HG02970 (cell line): ENCODE measurements at regions not wholly inside any gene's neighbourhood (a gene's known extent, or its start where the extent isn't known, plus 50 kb on each side); places are given as distances from the start of the nearest gene placed in this dataset.

ENCODE experiments used
- ATAC-seq: cut with Tn5 transposase; IDR thresholded peaks from one replicate; pipeline ENCODE4 v1.9.1; 2021; ENCODE audit warnings: mild to moderate bottlenecking, moderate library complexity, moderate number of reproducible peaks; ENCODE audit not compliant: unreplicated experiment, low FRiP score

DNA sequence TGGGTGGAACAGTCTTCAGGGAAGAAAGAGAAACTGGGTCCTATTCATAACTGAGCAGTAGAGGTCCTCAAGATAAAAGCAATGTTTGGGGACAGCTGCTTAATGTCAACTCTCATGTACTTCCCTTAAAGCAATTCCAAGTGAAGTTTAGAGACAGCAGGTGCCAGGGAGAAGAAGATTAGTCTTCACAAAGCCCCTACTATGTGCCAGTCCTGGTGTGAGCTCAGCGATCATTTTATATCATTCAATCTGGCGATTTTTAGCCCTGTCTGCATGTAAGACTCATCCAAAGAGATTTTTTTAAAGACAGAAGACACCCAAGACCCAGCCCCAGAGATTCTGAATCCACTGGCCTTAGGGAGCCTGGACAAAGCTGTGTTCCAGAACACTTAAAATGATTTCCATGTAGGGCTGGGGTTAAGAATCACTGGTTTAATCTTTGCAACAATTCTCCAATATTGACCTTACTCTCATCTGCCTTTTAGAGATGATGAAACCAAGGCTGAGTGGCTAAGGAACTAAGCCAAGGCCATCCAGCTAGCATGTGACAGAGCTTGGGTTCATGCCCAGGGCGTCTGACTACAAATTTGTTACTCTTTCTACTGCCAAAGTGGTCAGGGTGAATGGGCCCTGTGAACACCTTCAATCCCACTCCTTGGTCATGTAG lies 404.5 kb upstream of the TBX3 start:
- ATAC-seq: no peak

DNA sequence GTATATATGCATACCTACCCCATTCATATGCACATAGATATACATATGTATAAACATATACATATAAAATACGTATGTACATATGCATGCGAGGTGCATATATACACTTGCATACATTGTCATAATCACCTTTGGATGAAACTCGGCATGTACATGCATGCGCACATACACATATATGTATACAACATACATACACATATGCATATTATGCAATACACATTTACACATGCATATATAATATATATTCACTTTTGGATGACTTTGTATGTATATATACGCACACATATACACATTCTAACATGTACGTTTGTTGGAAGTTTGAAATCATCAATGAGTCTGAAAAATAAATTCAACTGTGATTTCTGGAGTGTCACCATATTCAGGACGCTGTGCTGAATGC lies 401.6 kb upstream of the TBX3 start:
- no peak for ATAC-seq

DNA sequence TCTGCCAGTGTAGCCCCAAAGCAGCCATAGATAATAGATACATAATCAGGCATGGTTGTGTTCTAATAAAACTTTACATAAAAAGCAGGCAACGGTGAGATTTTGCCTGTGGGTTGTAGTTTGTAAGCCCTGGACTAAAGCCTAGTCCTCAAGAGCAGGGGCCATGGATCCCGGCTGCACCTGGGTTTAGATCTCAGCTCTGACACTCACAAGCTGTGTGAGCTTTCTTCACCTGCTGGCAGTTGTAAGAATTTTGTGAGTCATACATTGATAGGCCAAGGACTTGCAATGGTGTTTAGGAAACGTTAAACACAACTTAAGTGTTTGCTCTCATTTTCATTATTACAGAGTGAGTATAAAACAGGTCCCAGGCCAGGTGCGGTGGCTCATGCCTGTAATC lies 395.8 kb upstream of the TBX3 start:
- ATAC-seq: no peak

DNA sequence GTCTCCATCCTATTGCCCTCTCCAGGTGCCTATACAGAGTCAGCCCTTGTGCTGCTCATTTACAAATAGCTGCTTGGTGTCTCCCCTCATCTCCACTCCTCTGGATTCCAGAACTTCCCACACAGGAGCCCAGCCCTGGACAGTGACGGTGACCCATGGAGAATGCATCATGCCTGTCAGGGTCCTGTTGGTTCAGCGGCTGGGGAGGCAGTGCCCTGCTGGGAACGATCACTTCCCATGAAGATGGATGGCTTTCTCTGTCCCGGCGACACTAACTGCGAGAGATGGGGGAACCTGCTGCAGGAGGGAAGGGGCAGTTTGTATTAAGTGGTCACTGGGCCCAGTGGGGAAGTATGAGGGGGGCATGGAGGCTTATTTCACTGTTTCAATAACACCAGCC lies 395.0 kb upstream of the TBX3 start:
- no peak for ATAC-seq

DNA sequence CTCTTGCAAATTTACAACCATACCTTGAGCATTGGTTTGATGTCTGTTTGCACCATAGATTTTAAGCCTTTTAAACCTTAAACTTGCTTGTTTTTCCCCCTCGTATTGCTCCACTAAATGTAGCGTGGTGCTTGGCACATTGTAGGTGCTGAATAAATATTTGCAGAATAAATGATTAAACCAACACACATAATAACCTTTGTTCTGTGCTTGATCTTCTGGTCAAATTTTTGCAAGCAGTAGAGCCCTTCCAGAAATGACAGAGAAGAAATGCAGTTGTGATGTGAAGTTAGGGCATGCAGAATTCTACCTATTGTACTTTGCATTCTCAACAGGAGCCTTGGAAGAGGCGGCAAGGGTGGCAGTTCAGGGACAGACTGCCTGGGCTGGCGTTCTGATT lies 394.4 kb upstream of the TBX3 start:
- no peak for ATAC-seq

DNA sequence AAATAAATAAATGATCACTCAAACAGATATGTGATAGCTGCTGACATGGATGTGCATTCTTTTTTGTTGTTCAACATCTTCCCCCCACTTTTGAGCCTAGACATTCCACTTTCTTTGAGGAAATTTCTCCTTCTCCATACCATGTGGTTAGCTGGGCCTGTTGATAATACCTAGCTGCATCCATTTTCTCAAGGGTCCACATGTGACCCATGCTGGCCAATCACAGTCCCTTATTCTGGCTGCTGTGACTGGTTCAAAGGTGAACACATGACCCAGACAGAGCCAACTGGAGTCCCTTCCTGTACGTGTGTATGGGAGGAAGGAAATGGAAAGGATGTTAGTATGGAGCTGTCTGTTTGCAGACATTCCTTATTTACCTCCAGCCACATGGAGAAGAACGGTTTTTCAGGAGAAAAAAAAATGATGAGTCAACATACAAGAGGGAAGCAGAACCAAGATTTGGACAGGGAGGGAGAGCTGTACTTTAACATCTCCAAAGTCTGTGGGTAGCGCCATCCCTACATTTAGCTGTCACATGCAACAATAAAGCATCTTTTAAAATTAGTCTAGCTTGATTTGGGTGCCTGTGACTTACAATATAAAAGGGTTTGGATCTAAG lies 391.7 kb upstream of the TBX3 start:
- ATAC-seq: no peak

DNA sequence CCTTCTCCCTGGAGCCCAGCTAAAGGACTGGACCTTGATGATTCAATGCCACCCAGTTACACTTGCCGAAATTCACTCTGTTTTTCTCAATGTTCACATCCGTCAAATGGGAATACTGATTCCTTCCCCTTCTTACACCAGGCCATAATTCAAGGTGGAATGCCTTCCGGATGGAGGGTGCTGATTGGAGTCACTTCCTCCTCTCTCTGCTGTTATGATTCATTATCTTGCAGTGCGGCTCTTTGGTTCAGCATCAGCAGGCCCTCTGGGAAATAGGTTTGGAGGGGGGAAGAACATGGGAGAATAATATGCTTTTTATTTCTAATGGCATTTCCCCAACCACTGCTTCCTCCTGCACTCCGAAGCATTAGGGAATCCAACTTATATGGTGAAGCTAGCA lies 390.6 kb upstream of the TBX3 start:
- no peak for ATAC-seq

DNA sequence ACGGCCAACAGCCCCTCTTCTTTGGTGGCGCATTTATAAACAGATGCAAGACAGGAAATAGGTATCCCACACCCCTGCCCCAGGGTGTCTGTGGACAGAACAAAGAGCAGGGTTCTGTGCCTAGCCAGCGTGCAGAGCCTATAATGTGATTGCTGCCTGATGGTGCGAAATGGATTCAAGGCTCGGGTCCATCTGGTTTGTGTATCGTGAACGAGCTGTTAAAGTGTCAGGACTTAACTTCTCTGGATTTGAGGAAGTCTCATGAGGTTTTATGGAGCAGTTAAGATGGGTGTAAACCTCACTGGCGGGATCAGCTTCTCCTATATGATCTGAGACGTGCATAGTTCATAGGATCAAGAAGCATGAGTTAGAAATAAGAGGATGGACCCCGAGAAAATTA lies 388.7 kb upstream of the TBX3 start:
- ATAC-seq: no peak

DNA sequence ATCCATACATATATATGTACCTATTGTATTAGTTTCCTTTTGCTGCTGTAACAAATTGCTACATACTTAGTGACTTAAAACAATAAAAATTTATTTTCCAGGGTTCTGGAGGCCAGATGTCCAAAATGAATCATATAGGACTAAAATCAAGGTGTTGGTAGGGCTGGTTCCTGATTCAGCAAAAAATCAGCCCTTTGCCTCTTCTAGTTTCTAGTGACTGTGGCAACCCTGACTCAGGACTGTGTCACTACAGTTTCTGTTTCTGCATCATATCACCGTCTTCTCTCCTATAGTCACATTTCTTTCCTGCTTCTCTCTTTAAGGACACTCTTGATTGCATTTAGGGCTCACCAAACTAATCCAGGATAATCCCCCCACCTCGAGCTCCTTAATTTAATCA lies 386.3 kb upstream of the TBX3 start:
- ATAC-seq: no peak

DNA sequence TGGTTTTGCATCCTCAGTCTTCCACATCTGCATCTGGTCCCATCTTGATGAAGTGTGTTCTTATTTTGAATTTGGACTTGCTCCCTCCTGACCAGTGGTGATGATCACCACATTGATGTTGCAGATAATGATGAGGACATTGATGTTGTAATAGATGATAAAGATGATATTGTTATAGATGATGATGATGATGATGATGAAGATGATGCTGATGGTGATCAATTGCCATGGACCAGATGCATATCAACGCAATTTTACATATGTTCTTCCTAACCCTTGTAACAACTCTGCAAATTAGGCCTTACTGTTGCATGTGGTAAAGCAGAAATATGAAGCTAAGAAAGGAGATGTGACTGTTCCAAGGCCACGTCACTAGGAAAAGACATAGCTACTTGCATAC lies 380.3 kb upstream of the TBX3 start:
- ATAC-seq: no peak

DNA sequence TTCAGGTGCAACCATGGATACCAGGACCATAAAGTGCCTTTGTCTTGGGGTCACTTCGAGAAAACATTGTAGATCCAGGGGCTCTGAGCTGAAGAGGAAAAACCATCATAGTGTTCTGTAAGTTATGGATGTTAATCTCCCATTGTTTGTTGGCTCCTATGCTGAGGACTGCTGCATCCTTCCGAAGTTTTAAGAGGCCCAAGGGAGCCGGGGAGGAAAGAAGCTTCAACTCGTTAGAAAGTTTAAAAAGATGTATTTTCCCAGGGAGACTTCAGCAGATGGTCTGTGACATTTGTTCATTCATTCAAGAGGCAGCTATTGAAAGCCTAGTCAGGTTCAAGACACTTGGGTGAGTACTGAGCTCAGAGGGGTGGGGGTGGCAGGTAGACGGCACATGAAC lies 378.8 kb upstream of the TBX3 start:
- no peak for ATAC-seq

DNA sequence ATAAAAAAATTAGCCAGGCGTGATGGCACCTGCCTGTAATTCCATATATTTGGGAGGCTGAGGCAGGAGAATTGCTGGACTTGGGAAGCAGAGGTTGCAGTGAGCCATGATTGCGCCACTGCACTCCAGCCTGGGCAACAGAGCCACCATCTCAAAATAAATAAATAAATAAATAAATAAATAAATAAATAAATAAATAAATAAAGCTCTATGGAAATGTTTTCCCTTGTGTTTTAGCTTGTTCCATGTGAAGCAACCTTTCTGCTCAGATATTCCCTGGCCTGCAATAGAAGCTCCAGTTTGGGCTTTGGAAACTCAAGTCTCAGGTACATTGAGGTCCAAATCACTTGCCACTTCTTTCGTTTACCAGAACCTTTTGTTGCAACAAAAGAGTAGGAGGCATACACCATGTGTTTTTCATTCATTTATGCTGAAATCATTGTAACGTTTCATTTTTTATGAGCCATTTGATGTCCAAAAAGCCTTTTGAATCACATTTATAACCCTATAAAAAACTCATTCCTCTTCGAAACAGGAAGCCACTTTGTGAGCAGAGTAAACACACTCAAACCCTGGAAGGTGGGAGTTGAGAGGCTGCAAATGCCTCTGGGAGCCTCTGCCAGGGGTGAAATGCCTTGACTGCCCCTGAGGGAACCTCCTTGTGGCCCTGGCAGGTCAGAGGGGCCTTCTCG lies 376.6 kb upstream of the TBX3 start:
- no peak for ATAC-seq

DNA sequence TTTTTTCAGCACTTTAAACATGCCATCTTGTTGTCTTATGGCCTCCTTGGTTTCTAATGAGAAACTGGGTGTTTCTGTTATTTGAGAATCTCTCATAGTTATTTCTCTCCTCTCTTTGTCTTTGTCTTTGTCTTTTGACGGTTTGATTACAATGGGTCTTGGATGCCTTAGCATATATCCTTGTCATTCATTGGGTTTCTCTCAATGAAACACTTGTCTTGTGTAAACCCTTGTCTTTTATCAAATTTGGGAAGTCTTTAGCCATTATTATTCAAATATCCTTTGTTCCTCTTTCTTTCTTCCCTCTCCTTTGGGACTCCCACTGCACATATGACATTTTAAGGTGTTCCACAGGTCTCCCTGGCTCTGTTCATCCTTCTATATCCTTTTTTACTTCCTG lies 373.5 kb upstream of the TBX3 start:
- ATAC-seq: no peak

DNA sequence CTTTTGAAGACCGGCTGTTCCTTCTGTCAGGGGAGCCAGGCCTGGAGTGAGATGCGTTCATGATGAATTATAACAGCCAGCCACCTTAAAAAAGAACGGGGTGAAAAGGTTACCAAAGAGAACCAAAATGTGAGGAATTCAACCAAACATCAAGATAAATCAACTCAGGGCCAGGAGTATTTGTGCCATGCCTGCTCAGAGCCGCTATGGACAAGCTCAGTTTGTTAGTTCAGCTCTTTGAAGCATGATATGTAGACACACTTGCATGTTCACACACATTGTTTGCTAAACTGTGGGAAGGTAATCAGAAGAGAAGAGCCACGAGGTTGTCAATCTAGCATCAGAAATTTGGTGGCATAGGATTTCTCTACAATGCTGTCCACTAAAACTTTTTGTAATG lies 367.4 kb upstream of the TBX3 start:
- ATAC-seq: no peak

DNA sequence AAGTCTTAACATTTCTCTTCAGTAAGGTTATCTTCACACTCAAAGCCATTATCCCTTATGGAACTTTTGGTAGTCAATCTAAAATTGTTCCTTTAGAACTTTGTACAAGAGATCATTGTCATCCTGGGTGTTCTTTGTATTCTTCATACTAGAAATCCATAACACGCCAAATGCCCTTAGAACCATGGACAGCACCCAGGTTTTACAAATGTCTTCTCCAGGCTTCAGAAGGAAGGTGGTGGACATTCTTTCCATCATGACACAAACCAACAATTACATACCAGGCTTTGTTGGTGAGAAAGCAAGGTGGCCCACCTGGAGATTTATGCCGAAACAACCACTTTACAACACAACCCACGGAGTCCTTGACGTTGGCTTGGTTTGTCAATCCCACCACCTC lies 365.6 kb upstream of the TBX3 start:
- ATAC-seq: no peak

DNA sequence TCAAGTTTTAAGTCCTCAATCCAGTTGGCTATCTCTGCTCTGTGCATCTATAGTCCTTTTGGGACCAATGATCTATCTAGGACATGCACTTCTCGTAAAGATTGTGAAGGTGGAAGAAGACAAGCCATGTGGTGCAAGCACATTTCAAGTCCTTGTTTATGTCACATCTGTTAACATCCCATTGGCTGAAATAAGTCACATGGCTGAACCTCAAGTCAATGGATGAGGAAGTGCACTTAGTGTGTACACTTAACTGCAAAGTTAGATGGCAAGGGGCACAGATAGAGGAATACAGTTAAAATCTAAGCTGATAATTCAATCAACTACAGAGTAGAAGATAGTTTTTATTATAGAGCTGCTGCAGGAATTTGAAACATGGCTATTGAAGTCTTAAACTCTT lies 362.8 kb upstream of the TBX3 start:
- no peak for ATAC-seq

DNA sequence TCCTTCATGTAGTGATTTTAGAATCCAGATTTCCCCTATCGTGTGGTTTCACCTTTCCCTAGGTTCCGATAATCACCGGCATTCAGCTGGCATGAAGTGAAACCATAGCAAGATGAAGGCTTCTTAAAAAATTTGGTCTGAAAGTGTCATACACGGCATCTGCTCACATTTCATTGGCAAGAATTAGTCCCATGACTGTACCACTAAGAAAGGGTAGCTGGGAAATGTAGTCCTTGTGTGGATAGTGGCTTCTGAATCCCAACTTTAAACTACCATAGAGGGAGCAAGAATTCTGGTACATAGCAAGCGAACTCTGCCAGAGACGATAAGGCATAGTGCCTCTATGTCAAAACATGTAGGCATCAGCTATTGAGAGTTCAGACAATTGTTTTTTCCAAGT lies 360.1 kb upstream of the TBX3 start:
- ATAC-seq: no peak

DNA sequence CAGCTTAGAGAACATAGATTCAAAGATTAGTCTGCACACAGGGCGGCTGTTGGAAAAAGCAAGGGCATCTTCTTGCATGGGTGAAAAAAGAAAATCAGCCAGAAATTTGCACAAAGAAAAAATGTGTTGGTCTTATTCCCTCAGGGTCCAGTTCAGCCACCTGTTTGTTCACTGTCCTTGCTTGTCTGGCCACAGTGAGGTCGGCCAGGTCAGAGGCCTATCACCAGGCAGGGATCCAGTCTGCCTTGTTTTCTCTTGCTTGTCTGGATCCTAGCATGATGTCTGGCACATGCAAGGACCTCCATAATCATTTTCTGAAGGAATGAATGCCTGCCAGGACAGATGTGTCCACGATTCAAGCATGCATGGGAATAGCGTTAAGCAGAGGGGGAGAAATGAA lies 359.1 kb upstream of the TBX3 start:
- ATAC-seq: no peak

DNA sequence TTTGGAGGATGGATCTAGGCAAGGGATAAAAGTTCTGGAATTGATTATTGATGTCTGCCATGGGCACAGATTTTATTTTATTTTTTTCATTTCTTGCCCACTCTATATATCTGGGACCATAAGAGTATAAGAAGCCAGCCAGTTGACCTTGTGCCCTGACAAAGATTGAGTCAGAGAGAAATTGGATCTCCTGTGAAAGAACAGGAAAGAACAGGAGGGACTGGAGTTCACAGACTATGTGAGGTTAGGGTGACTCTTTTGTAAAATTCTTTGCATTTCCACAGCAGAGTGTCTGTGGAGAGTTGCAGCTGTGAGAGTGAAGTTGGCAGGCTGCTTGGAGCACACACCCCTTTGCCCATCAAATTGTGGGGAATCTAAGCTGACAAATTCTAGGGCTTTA lies 358.4 kb upstream of the TBX3 start:
- ATAC-seq: no peak

DNA sequence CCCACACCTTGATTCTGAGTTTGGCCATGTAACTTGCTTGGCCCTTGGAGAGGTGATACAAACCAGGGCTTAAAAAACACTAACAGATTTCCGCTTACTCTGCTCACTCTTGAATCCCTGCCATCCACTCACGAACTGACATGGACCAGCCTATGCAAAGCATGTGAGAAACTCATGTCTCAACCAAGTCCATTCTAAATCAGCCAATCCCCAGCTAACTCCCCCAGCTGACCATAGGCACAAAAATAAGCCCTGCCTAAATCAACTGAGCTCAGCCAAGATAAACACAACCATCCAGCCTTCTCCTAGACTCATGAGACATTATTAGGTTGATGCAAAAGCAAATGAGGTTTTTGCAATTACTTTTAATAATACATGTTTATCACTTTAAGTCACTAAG lies 353.9 kb upstream of the TBX3 start:
- ATAC-seq: no peak

DNA sequence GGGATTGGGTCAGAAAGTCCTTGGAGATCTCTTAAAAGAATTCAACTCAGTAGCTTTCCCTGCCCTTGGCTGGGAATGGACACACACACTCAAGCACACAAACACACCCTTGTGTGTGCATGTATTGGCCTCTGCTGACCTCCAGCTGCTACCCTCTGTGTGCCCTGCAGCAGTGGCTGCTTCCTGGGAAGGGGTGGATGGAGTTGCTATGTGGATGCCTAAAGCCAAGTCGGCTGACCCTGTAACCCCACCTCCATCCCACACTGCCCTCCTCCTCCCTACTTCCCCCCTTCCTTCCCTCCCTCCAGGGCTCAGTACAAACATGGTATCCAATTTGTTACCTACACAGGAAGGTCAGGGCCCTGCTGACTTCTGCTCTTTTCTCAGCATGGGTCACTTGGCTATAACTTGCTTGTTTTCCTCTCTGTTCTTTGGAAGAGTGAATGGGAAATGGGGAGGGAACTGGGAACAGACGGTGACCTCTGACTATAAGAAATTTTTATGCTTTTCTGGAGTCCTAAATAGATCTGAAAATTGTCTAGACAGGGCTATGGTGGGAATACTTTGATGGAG lies 351.6 kb upstream of the TBX3 start:
- ATAC-seq: no peak

DNA sequence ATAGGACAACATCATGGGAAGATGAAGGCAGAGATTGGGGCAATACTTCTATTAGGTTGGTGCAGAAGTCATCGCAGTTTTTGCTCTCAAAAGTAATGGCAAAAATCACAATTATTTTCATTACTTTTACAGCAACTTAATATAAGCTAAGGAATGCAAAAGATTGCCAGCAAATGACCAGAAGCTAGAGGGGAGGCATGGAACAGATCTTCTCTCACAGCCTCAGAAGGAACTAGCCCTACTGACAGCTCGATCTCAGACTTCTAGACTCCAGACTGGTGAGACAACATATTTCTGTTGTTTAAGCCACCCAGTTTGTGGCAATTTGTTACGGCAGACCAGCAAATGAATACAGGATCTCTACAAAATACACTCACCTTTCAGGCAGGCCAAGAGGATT lies 348.5 kb upstream of the TBX3 start:
- no peak for ATAC-seq
